Neural progenitor cell (in vitro differentiated cells): ENCODE measurements at regions not wholly inside any gene's neighbourhood (a gene's known extent, or its start where the extent isn't known, plus 50 kb on each side); places are given as distances from the start of the nearest gene placed in this dataset.
A peak's percentile ranks its signal among the peaks of the same experiment; 100 is the strongest.
"Not testable (repeated sequence)": the region's sequence is repeated elsewhere in the genome, so short reads cannot be mapped to it uniquely, and the experiment has no call there.

ENCODE experiments used
- DNase-seq: peaks from one replicate; pipeline ENCODE4 v3.0.0-alpha.2; 2016; ENCODE audit warnings: low spot score
- H2AFZ ChIP-seq: fragments of 200-600 bp; sonication (generic); replicated peaks from 2 replicates; pipeline ENCODE4 v1.6.1; 2016; ENCODE audit warnings: antibody characterized with exemption
- H3F3A ChIP-seq: fragments of 200-600 bp; sonication (generic); 2 replicates; pipeline ENCODE4 v1.6.1; 2016; ENCODE audit warnings: antibody characterized with exemption, low read depth
- H3K27ac ChIP-seq: fragments of 200-600 bp; sonication (generic); 2 replicates; pipeline ENCODE4 v1.5.1; 2016; ENCODE audit warnings: mild to moderate bottlenecking
- H3K27me3 ChIP-seq: fragments of 200-600 bp; sonication (generic); 2 replicates; pipeline ENCODE4 v1.6.1; 2016; ENCODE audit warnings: mild to moderate bottlenecking, moderate library complexity
- H3K36me3 ChIP-seq: fragments of 200-600 bp; sonication (generic); 2 replicates; pipeline ENCODE4 v1.5.1; 2016
- H3K4me1 ChIP-seq: fragments of 200-600 bp; sonication (generic); 2 replicates; pipeline ENCODE4 v1.6.1; 2016; ENCODE audit warnings: mixed run types
- H3K4me2 ChIP-seq: fragments of 200-600 bp; sonication (generic); 2 replicates; pipeline ENCODE4 v1.6.1; 2016
- H3K4me3 ChIP-seq: fragments of 200-600 bp; sonication (generic); 2 replicates; pipeline ENCODE4 v1.5.1; 2016
- H3K79me2 ChIP-seq: fragments of 200-600 bp; sonication (generic); 2 replicates; pipeline ENCODE4 v1.6.1; 2016; ENCODE audit warnings: low read depth
- H3K9ac ChIP-seq: fragments of 200-600 bp; sonication (generic); 2 replicates; pipeline ENCODE4 v1.6.1; 2016
- H3K9me3 ChIP-seq: fragments of 200-600 bp; sonication (generic); 2 replicates; pipeline ENCODE4 v1.5.1; 2016; ENCODE audit warnings: low read depth
- H4K20me1 ChIP-seq: fragments of 200-600 bp; sonication (generic); 2 replicates; pipeline ENCODE4 v1.6.1; 2016; ENCODE audit warnings: low read depth
- H3K27ac Mint-ChIP-seq: 3 replicates; pipeline ENCODE4 v1.8.0; 2021; ENCODE audit warnings: mixed read lengths
- H3K27me3 Mint-ChIP-seq: 2 replicates; pipeline ENCODE4 v1.8.0; 2022; ENCODE audit warnings: low read depth, mild to moderate bottlenecking, inconsistent platforms, moderate library complexity, mixed read lengths; ENCODE audit not compliant: insufficient read depth
- H3K36me3 Mint-ChIP-seq: 3 replicates; pipeline ENCODE4 v1.8.0; 2021; ENCODE audit warnings: mixed read lengths
- H3K4me1 Mint-ChIP-seq: 3 replicates; pipeline ENCODE4 v1.8.0; 2021; ENCODE audit warnings: mixed read lengths
- H3K4me3 Mint-ChIP-seq: 3 replicates; pipeline ENCODE4 v1.8.0; 2021; ENCODE audit warnings: mild to moderate bottlenecking, moderate library complexity, mixed read lengths
- H3K9me3 Mint-ChIP-seq: 3 replicates; pipeline ENCODE4 v1.8.0; 2020; ENCODE audit warnings: mixed read lengths
- EZH2 ChIP-seq: fragments of 200-600 bp; sonication (generic); IDR thresholded peaks from 2 replicates; pipeline ENCODE4 v1.6.1; 2017; ENCODE audit warnings: antibody characterized with exemption, mild to moderate bottlenecking, moderate library complexity
- EZH2phosphoT487 ChIP-seq: fragments of 200-600 bp; sonication (generic); IDR thresholded peaks from 2 replicates; pipeline ENCODE4 v1.6.1; 2017; ENCODE audit warnings: antibody characterized with exemption
- TF ChIP-seq, protein P1 (sequence below): fragments of 200-600 bp; sonication (generic); IDR thresholded peaks from 2 replicates; pipeline ENCODE4 v1.5.1; 2017; ENCODE audit warnings: antibody characterized with exemption, mild to moderate bottlenecking

- Mint-ChIP-seq H3K27ac (no peak overlapping the region), H3K36me3 (no peaks in the 10 kb centered on the region), H3K27me3 (peaks cover 2% of the 10 kb centered on the region), H3K4me3 (no peak overlapping the region), H3K4me1 (no peaks in the 10 kb centered on the region), H3K9me3 (peaks cover 2% of the 10 kb centered on the region)
- Histone ChIP-seq H3F3A (no peaks in the 10 kb centered on the region), H3K9me3 (no peaks in the 10 kb centered on the region), H4K20me1 (no peaks in the 10 kb centered on the region), H3K9ac (no peak overlapping the region), H3K4me2 (no peak overlapping the region), H3K27me3 (no peaks in the 10 kb centered on the region), H3K79me2 (no peaks in the 10 kb centered on the region), H3K4me3 (no peak overlapping the region), H2AFZ (no peak overlapping the region), H3K36me3 (no peaks in the 10 kb centered on the region), H3K27ac (no peak overlapping the region), H3K4me1 (peaks cover 3% of the 10 kb centered on the region)
- no peak for DNase-seq
- TF ChIP-seq EZH2phosphoT487: no peak
Observed at GRCh38 chr14:25832585-25832984, 765.2 kb downstream of the NOVA1 start.

DNA sequence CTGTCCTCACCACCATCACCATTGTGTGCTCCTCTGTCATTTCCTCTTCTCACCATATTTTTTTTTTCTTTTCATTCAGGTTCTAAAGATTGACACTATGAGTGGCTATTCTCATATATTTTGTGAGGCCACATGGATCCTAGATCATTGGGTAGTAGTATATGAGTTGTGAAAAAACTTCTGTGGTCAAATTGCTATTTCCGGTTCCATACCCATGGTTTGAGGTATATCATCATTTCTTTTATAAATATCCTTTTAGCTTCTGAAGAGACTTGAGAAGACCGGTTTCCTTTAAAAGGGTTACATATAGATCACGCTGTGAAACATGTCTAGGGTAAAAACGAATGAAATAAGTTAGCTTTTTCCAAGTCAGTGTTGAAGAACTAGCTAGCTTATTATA lies 769.3 kb downstream of the NOVA1 start:
- Mint-ChIP-seq H3K27ac (no peak overlapping the region), H3K27me3 (peaks cover 2% of the 10 kb centered on the region), H3K4me3 (no peak overlapping the region), H3K4me1 (no peaks in the 10 kb centered on the region), H3K9me3 (peaks cover 2% of the 10 kb centered on the region), H3K36me3 (no peaks in the 10 kb centered on the region)
- TF ChIP-seq EZH2phosphoT487 (no peak), EZH2 (no peak)
- TF ChIP-seq, protein P1, sequence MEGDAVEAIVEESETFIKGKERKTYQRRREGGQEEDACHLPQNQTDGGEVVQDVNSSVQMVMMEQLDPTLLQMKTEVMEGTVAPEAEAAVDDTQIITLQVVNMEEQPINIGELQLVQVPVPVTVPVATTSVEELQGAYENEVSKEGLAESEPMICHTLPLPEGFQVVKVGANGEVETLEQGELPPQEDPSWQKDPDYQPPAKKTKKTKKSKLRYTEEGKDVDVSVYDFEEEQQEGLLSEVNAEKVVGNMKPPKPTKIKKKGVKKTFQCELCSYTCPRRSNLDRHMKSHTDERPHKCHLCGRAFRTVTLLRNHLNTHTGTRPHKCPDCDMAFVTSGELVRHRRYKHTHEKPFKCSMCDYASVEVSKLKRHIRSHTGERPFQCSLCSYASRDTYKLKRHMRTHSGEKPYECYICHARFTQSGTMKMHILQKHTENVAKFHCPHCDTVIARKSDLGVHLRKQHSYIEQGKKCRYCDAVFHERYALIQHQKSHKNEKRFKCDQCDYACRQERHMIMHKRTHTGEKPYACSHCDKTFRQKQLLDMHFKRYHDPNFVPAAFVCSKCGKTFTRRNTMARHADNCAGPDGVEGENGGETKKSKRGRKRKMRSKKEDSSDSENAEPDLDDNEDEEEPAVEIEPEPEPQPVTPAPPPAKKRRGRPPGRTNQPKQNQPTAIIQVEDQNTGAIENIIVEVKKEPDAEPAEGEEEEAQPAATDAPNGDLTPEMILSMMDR: no peak
- no peak overlapping the region for H3K4me3 ChIP-seq
- no peak overlapping the region for H2AFZ ChIP-seq
- H3K79me2 ChIP-seq: no peaks in the 10 kb centered on the region
- H3K4me1 ChIP-seq: no peaks in the 10 kb centered on the region
- no peak overlapping the region for H3K27ac ChIP-seq
- no peak overlapping the region for H3K4me2 ChIP-seq
- no peak overlapping the region for H3K9ac ChIP-seq
- H3K27me3 ChIP-seq: no peaks in the 10 kb centered on the region
- H3K36me3 ChIP-seq: no peaks in the 10 kb centered on the region
- H3K9me3 ChIP-seq: no peaks in the 10 kb centered on the region
- no peak for DNase-seq
- no peaks in the 10 kb centered on the region for H3F3A ChIP-seq
- no peaks in the 10 kb centered on the region for H4K20me1 ChIP-seq

DNA sequence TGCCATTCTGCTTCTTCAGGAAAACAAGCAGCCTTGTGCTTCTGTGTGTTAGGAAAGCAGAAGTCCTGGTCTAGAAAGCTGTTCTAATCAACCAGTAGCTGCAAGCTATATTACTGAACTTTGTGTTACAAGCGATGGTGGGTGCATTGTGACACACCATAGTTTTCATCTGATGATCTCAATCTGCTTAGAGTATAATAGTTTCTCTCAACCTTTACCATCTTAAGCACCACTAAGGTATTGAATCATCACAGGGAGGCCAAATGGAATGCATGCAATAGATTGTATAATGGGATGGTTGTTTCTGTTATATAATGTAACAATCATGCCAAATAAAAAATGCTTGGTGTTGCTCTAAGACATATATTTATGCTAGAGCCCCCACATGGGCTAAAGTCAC lies 771.7 kb downstream of the NOVA1 start:
- Histone ChIP-seq H3K9me3 (no peaks in the 10 kb centered on the region), H3K27ac (no peak overlapping the region), H3K27me3 (no peaks in the 10 kb centered on the region), H3K4me1 (no peaks in the 10 kb centered on the region), H3K36me3 (no peaks in the 10 kb centered on the region), H4K20me1 (no peaks in the 10 kb centered on the region), H3K4me3 (no peak overlapping the region), H2AFZ (peak overlapping the region; percentile 27), H3K4me2 (no peak overlapping the region), H3K79me2 (no peaks in the 10 kb centered on the region), H3K9ac (no peak overlapping the region), H3F3A (no peaks in the 10 kb centered on the region)
- H3K27ac Mint-ChIP-seq: no peak overlapping the region
- H3K36me3 Mint-ChIP-seq: no peaks in the 10 kb centered on the region
- no peaks in the 10 kb centered on the region for H3K27me3 Mint-ChIP-seq
- DNase-seq: no peak
- H3K4me3 Mint-ChIP-seq: no peak overlapping the region
- H3K9me3 Mint-ChIP-seq: peaks cover 2% of the 10 kb centered on the region
- no peaks in the 10 kb centered on the region for H3K4me1 Mint-ChIP-seq
- TF ChIP-seq, protein P1: no peak

DNA sequence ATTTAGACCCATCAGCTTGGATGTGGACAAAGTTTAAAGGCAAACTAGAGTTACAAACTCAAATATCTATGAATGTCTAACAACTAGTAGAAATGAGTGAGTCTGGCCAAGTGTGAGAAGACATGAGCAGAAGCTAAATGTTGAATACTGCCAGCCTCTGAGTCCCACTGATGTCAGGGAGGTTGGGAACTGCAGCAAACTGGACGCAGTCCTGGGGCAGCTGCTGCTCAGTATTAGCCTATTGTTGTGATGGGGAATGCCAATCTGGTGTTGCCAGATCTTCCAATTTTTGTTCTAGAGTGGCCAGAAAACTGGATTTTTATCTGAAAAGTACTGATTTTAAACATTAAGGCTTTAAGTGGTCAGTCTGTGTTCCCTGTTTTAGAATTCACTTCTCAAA lies 770.4 kb upstream of the STXBP6 start:
- H3K4me1 ChIP-seq: peaks cover 3% of the 10 kb centered on the region
- H3K27ac Mint-ChIP-seq: no peak overlapping the region
- no peak overlapping the region for H3K4me3 ChIP-seq
- H3K9me3 Mint-ChIP-seq: no peaks in the 10 kb centered on the region
- no peak overlapping the region for H3K9ac ChIP-seq
- H3K4me3 Mint-ChIP-seq: no peak overlapping the region
- no peaks in the 10 kb centered on the region for H3F3A ChIP-seq
- no peaks in the 10 kb centered on the region for H3K27me3 Mint-ChIP-seq
- H3K36me3 ChIP-seq: no peaks in the 10 kb centered on the region
- H3K4me1 Mint-ChIP-seq: no peaks in the 10 kb centered on the region
- H3K27me3 ChIP-seq: no peaks in the 10 kb centered on the region
- no peaks in the 10 kb centered on the region for H3K9me3 ChIP-seq
- H3K79me2 ChIP-seq: no peaks in the 10 kb centered on the region
- DNase-seq: no peak
- TF ChIP-seq EZH2phosphoT487 (no peak), EZH2 (no peak)
- TF ChIP-seq, protein P1: no peak
- H2AFZ ChIP-seq: no peak overlapping the region
- H4K20me1 ChIP-seq: no peaks in the 10 kb centered on the region
- no peak overlapping the region for H3K4me2 ChIP-seq
- H3K36me3 Mint-ChIP-seq: no peaks in the 10 kb centered on the region
- H3K27ac ChIP-seq: no peak overlapping the region

DNA sequence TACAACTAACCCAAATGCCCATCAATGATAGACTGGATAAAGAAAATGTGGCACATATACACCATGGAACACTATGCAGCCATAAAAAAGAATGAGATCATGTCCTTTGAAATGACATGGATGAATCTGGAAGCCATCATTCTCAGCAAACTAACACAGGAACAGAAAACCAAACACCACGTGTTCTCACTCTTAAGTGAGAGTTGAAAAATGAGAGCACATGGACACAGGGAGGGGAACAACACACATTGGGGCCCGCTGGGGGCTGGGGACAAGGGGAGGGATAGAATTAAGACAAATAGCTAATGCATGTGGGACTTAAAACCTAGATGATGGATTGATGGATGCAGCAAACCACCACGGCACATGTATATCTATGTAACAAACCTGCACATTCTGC lies 764.7 kb upstream of the STXBP6 start:
- not testable (repeated sequence) for H3K27ac Mint-ChIP-seq, H3K9me3 Mint-ChIP-seq, H3K4me3 ChIP-seq, H3K9ac ChIP-seq, H3K36me3 ChIP-seq, H3K4me2 ChIP-seq, H3K4me1 Mint-ChIP-seq, H3K4me1 ChIP-seq, H3K27ac ChIP-seq, H4K20me1 ChIP-seq, H3K36me3 Mint-ChIP-seq, H3K9me3 ChIP-seq, H2AFZ ChIP-seq, DNase-seq, H3K79me2 ChIP-seq, H3F3A ChIP-seq, H3K4me3 Mint-ChIP-seq, H3K27me3 ChIP-seq, H3K27me3 Mint-ChIP-seq
